ENCODE measurements at regions not wholly inside any gene's neighbourhood (a gene's known extent, or its start where the extent isn't known, plus 50 kb on each side); places are given as distances from the start of the nearest gene placed in this dataset.

- Histone ChIP-seq H3K4ac (ENCODE audit: low read depth, low read length) (no peak overlapping the region), H2AFZ (ENCODE audit: low read length) (no peak overlapping the region), H2AK5ac (ENCODE audit: insufficient read length, low read length) (no peak overlapping the region), H3K23ac (ENCODE audit: insufficient read length, low read depth, low read length) (no peak overlapping the region), H3K79me2 (ENCODE audit: insufficient read depth, low read length) (no peaks in the 10 kb centered on the region), H3K18ac (ENCODE audit: insufficient read length, low read depth, low read length) (no peak overlapping the region), H3K4me1 (ENCODE audit: insufficient read depth, low read length) (no peaks in the 10 kb centered on the region; the same call in 1 of the 2 replicates), H2BK5ac (ENCODE audit: insufficient read length, low read length) (no peak overlapping the region), H2BK15ac (ENCODE audit: low read depth, low read length) (no peak overlapping the region), H3K27ac (ENCODE audit: insufficient read length, low read depth, low read length) (no peak overlapping the region), H3K27me3 (ENCODE audit: insufficient read depth, low read length) (no peaks in the 10 kb centered on the region), H3K4me2 (ENCODE audit: insufficient read depth, insufficient read length, low read length) (no peak overlapping the region), H3T11ph (ENCODE audit: low read length) (no peak overlapping the region), H3K9ac (ENCODE audit: extremely low read depth, insufficient read length, low read length) (no peak overlapping the region), H4K5ac (ENCODE audit: insufficient read length, low read depth, low read length) (no peak overlapping the region), H3K9me3 (ENCODE audit: control insufficient read depth, low read depth, low read length) (no peaks in the 10 kb centered on the region), H2BK120ac (ENCODE audit: low read depth, low read length, poor library complexity, severe bottlenecking) (no peak overlapping the region), H3K56ac (ENCODE audit: insufficient read length, low read depth, low read length) (no peak overlapping the region), H2BK20ac (ENCODE audit: low read depth, low read length, poor library complexity, severe bottlenecking) (no peak overlapping the region), H4K91ac (ENCODE audit: insufficient read length, low read depth, low read length) (no peak overlapping the region), H3K14ac (ENCODE audit: insufficient read depth, low read length) (no peak overlapping the region), H4K8ac (replicated peaks; ENCODE audit: insufficient read length, low read depth, low read length) (no peak overlapping the region), H3K79me1 (ENCODE audit: insufficient read depth, low read depth, low read length, poor library complexity, severe bottlenecking) (no peaks in the 10 kb centered on the region), H4K20me1 (ENCODE audit: control insufficient read depth, insufficient read depth, insufficient read length) (no peaks in the 10 kb centered on the region), H2BK12ac (ENCODE audit: insufficient read length, low read depth, low read length) (no peak overlapping the region), H3K23me2 (ENCODE audit: insufficient read length, low read depth, low read length, poor library complexity, severe bottlenecking) (no peaks in the 10 kb centered on the region)
- TF ChIP-seq, protein P1, sequence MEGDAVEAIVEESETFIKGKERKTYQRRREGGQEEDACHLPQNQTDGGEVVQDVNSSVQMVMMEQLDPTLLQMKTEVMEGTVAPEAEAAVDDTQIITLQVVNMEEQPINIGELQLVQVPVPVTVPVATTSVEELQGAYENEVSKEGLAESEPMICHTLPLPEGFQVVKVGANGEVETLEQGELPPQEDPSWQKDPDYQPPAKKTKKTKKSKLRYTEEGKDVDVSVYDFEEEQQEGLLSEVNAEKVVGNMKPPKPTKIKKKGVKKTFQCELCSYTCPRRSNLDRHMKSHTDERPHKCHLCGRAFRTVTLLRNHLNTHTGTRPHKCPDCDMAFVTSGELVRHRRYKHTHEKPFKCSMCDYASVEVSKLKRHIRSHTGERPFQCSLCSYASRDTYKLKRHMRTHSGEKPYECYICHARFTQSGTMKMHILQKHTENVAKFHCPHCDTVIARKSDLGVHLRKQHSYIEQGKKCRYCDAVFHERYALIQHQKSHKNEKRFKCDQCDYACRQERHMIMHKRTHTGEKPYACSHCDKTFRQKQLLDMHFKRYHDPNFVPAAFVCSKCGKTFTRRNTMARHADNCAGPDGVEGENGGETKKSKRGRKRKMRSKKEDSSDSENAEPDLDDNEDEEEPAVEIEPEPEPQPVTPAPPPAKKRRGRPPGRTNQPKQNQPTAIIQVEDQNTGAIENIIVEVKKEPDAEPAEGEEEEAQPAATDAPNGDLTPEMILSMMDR (conservative IDR thresholded peaks at IDR 0.05), result no peak
- H3K27me3 Mint-ChIP-seq (ENCODE audit: low read depth), result no peaks in the 10 kb centered on the region; the same call in 1 of the 2 replicates
- peaks cover 0 to 3% of the 10 kb centered on the region in 2 experiments; a peak in 1 of 4 replicates for H3K4me1 Mint-ChIP-seq
- H3K9me3 Mint-ChIP-seq, result no peaks in the 10 kb centered on the region; a peak in 1 of 5 replicates
- H3K4me3 Mint-ChIP-seq, result no peak overlapping the region
- DNase-seq, result no peak
- peaks cover 0 to 3% (median 0%) of the 10 kb centered on the region in 3 experiments; a peak in 2 of 7 replicates for H3K36me3 Mint-ChIP-seq (ENCODE audit: insufficient read depth in 1 of 3, low read depth in 3 of 3)
- no peak overlapping the region for H3K27ac Mint-ChIP-seq
- 100% methylated on average over 1 of the region's 6 CpGs for WGBS (ENCODE audit: extremely low coverage, insufficient read length, low lambda C conversion rate)
Measured at GRCh38 chr6:166851911-166852310, 104.4 kb downstream of the RNASET2 start.

Data from H9 (cell line).